Peyer's patch (tissue), 4 donors: ENCODE measurements at regions not wholly inside any gene's neighbourhood (a gene's known extent, or its start where the extent isn't known, plus 50 kb on each side); places are given as distances from the start of the nearest gene placed in this dataset.

Experiments used
- DNase-seq, 3 donors: peaks; one replicate each; pipeline ENCODE4 v3.0.0-alpha.2; 2017 to 2019
- H3K27ac ChIP-seq, 4 donors: fragments of 200-600 bp; sonication (generic); one replicate each; pipeline ENCODE4 v1.5.1; 2016 to 2019
- H3K27me3 ChIP-seq, 2 donors: fragments of 200-600 bp; sonication (generic); one replicate each; pipeline ENCODE4 v1.5.1; 2019
- H3K36me3 ChIP-seq, 3 donors: fragments of 200-600 bp; sonication (generic); one replicate each; pipeline ENCODE4 v1.5.1; 2016 to 2019
- H3K4me1 ChIP-seq, 4 donors: fragments of 200-600 bp; sonication (generic); one replicate each; pipeline ENCODE4 v1.5.1; 2016 to 2019
- H3K4me3 ChIP-seq, 4 donors: fragments of 200-600 bp; sonication (generic); 1 replicate in 3 of 4; 2 replicates in 1 of 4; pipeline ENCODE4 v1.5.1; 2016 to 2019; ENCODE audit warnings: mild to moderate bottlenecking in 1 of 4
- H3K9me3 ChIP-seq, 4 donors: fragments of 200-600 bp; sonication (generic); one replicate each; pipeline ENCODE4 v1.5.1; 2016 to 2019; ENCODE audit warnings: mild to moderate bottlenecking in 1 of 4
- CTCF ChIP-seq, 6 experiments: fragments of 450-650 bp in 4 of 6; fragments of 200-600 bp in 2 of 6; sonication (generic) in 1 of 6; IDR thresholded peaks; one replicate each; pipeline ENCODE4 v1.5.1; 2017 to 2019; ENCODE audit warnings: antibody characterized with exemption in 6 of 6, mild to moderate bottlenecking in 3 of 6, moderate library complexity in 1 of 6
- POLR2A ChIP-seq, 2 donors: fragments of 450-650 bp; IDR thresholded peaks; one replicate each; pipeline ENCODE4 v1.5.1; 2017; ENCODE audit warnings: antibody characterized with exemption in 2 of 2, mild to moderate bottlenecking in 2 of 2, moderate library complexity in 2 of 2

- no peak for DNase-seq
- Histone ChIP-seq H3K9me3 (no peaks in the 10 kb centered on the region), H3K4me1 (no peaks in the 10 kb centered on the region), H3K4me3 (no peak overlapping the region), H3K27ac (no peak overlapping the region), H3K36me3 (no peaks in the 10 kb centered on the region), H3K27me3 (no peaks in the 10 kb centered on the region)
- no peak for TF ChIP-seq CTCF (IDR thresholded peaks at IDR 0.05)
- TF ChIP-seq POLR2A (IDR thresholded peaks at IDR 0.05), result no peak
Observed at GRCh38 chr5:7047511-7048261, 334.5 kb downstream of the TENT4A start.

GRCh38 chr5:7050986-7051385, 337.8 kb downstream of the TENT4A start:
- no peaks in the 10 kb centered on the region for H3K4me1 ChIP-seq
- H3K27ac ChIP-seq, result no peak overlapping the region
- no peak overlapping the region for H3K4me3 ChIP-seq
- TF ChIP-seq POLR2A (IDR thresholded peaks at IDR 0.05), result no peak
- TF ChIP-seq CTCF (IDR thresholded peaks at IDR 0.05), result no peak
- H3K36me3 ChIP-seq, result no peaks in the 10 kb centered on the region
- no peaks in the 10 kb centered on the region for H3K9me3 ChIP-seq
- no peak for DNase-seq
- H3K27me3 ChIP-seq, result no peaks in the 10 kb centered on the region

- Histone ChIP-seq H3K27me3 (no peaks in the 10 kb centered on the region), H3K9me3 (no peaks in the 10 kb centered on the region), H3K4me3 (no peak overlapping the region), H3K4me1 (no peaks in the 10 kb centered on the region), H3K27ac (no peak overlapping the region), H3K36me3 (no peaks in the 10 kb centered on the region)
- DNase-seq, result no peak
- TF ChIP-seq CTCF (IDR thresholded peaks at IDR 0.05) (no peak), POLR2A (IDR thresholded peaks at IDR 0.05) (no peak)
Observed at GRCh38 chr5:7053125-7053524, 339.9 kb downstream of the TENT4A start.

DNA sequence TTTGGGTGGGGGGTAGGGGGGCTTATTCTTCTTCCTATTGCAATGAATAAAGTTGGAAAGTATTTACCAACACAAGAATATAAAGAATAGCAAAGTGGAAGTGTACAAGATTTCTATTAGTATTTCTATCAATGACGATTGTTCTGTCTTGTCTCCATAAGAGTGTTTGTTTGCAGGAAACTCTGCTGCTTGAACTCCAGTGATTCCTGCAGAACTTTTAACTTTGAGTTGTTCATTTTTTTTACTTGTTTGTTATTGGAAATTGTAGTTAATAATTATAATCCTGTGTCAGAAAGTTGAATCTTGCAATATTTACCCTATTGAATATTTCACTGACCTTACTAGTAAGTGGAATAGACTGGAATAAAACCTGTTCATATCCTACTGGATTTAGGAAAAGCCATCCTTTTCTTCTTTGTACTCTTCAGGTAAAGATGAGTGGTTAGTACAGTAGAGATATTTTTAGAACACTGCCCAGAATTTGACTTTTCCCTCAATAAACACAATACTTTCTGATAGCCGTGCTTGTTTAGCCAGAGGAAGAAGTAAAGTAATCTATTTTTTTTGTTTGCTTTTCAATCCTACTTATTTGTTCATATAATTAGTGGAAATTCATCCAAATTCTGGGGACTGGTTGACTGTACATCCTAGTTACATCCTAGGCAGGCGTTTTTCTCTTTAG, 340.4 kb downstream of the TENT4A start:
- Histone ChIP-seq H3K9me3 (no peaks in the 10 kb centered on the region), H3K27ac (no peak overlapping the region), H3K27me3 (no peaks in the 10 kb centered on the region), H3K36me3 (no peaks in the 10 kb centered on the region), H3K4me1 (no peaks in the 10 kb centered on the region), H3K4me3 (no peak overlapping the region)
- no peak for DNase-seq
- TF ChIP-seq CTCF (IDR thresholded peaks at IDR 0.05) (no peak), POLR2A (IDR thresholded peaks at IDR 0.05) (no peak)

DNA sequence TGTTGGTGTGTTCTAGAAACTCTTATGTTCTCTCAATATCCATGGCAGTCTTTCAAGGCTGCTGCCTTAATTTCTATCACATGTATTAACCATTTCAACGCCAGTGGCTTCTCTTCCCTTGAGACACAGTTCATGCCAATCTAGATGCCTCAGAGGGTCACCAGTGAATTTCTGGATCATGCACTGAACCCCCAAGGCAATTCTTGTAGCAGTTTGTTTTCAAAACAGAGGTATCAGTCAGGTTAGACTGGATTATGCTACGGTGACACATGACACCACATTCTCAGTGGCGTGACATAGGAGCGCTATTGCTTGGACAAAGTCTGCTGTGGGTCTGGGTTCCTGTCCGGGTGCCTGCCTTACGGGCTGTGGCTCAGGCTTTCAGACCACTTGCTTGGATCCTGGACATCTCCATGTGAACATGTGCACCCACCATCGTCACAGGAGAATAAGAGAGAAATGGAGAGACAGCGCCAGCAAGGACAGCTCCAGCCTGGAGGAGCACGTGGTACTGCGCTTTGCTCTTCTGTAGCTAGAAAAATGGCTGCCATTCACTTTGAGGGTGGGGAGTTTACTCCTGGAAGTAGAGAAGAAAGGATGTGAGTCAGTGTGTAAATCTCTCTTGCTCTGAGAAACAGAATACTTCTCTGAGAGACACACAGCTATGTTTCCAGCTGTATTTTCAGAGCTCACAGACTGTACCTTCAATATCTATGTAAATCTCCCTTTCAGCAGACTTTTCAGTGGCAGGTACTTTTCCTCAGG, 329.3 kb upstream of the ADCY2 start:
- H3K4me1 ChIP-seq, result no peaks in the 10 kb centered on the region
- H3K27me3 ChIP-seq, result no peaks in the 10 kb centered on the region
- H3K36me3 ChIP-seq, result no peaks in the 10 kb centered on the region
- DNase-seq, result no peak
- H3K27ac ChIP-seq, result no peak overlapping the region
- no peaks in the 10 kb centered on the region for H3K9me3 ChIP-seq
- no peak for TF ChIP-seq CTCF (IDR thresholded peaks at IDR 0.05)
- no peak for TF ChIP-seq POLR2A (IDR thresholded peaks at IDR 0.05)
- H3K4me3 ChIP-seq, result no peak overlapping the region
